KOPT-K1 (cell line): ENCODE measurements at regions not wholly inside any gene's neighbourhood (a gene's known extent, or its start where the extent isn't known, plus 50 kb on each side); places are given as distances from the start of the nearest gene placed in this dataset.

Experiments
- H3K27ac ChIP-seq: fragments of 200-600 bp; sonication (generic); 2 replicates; pipeline ENCODE4 v1.5.1; 2016; ENCODE audit warnings: antibody characterized with exemption, mild to moderate bottlenecking, low read depth, low read length; ENCODE audit not compliant: poor library complexity, severe bottlenecking
- H3K36me3 ChIP-seq: fragments of 200-600 bp; sonication (generic); 2 replicates; pipeline ENCODE4 v1.5.1; 2017; ENCODE audit warnings: antibody characterized with exemption, mild to moderate bottlenecking, low read length, moderate library complexity; ENCODE audit not compliant: insufficient read depth
- H3K9me3 ChIP-seq: fragments of 200-600 bp; sonication (generic); 2 replicates; pipeline ENCODE4 v1.5.1; 2017; ENCODE audit warnings: antibody characterized with exemption, low read length, mild to moderate bottlenecking; ENCODE audit not compliant: insufficient read depth, poor library complexity, severe bottlenecking

GRCh38 chr6:140078561-140079125 is 704.2 kb upstream of the CITED2 start:
- H3K27ac ChIP-seq = no peak overlapping the region
- H3K9me3 ChIP-seq = no peaks in the 10 kb centered on the region
- H3K36me3 ChIP-seq = no peaks in the 10 kb centered on the region

DNA sequence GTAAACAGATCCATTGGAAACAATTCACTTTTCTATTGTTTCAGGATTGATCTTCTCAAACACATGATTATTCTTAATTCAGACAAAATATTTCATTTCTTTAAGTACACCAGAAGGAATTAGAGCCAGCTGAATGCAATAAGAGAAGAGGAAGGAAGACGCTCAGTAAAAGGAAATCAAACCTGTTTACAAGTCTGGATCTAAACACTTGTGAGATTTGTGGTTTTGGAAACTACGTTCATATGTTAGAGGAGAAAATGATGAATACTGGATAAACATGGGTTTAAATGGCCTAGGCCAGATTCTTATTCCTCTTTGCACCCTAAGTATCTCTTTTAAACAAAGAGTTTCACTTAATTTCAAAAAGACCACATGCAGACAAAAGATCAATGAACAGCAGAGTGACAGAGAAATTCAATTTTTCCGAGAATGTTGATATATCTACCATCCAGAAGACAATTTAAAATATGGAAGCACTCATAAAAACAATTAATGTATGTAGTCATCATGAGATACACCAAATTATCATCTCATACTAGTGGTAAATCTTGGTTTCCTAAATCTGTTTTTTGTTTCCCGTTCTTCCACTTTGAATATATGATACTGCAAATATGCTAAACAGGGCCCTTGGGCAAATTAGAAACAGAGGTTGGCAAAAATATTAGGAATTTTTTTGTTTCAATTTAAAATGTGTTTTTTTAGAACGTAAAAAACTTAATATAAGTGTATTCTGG is 703.5 kb upstream of the CITED2 start:
- Histone ChIP-seq H3K27ac (no peak overlapping the region), H3K9me3 (no peaks in the 10 kb centered on the region), H3K36me3 (no peaks in the 10 kb centered on the region)

DNA sequence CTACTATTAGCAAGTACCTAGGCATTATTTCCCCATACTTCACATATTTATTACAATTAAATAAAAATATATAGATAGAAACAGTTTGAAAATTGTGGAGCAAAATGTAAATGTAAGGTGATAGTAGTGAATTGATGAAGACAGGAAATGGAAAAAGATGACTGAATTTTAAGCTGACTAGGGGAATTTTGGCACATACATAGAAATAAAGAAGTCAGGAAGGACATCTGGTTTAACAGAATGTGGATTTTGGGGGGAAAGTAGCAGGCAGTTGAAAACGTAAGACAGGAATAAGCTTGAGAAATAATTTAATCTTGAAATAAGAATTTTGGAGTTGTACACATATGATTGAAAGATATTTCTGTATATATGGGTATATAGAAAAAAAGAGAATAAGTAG is 701.7 kb upstream of the CITED2 start:
- H3K9me3 ChIP-seq = no peaks in the 10 kb centered on the region
- no peaks in the 10 kb centered on the region for H3K36me3 ChIP-seq
- H3K27ac ChIP-seq = no peak overlapping the region

DNA sequence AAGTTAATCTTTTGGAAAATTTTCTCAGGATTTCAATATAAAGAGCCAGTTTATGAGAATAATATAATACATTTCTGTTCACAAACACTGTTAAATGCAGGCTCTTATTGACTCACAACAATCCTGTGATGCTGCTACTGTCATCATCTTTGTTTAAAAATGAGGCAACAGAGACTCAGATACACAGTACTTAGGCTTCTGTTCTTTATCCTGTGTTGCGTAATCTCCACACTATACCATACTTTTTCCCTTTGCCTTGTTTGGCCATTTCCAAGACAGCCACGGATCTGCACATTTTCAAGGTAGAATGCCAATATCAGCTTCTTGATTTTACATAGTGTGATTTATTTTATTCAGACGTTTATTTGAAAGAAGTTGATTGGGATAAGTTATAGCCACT is 699.0 kb upstream of the CITED2 start:
- Histone ChIP-seq H3K27ac (no peak overlapping the region), H3K9me3 (no peaks in the 10 kb centered on the region), H3K36me3 (no peaks in the 10 kb centered on the region)

GRCh38 chr6:140071601-140072062 is 697.2 kb upstream of the CITED2 start:
- no peak overlapping the region for H3K27ac ChIP-seq
- no peaks in the 10 kb centered on the region for H3K9me3 ChIP-seq
- H3K36me3 ChIP-seq = no peaks in the 10 kb centered on the region

DNA sequence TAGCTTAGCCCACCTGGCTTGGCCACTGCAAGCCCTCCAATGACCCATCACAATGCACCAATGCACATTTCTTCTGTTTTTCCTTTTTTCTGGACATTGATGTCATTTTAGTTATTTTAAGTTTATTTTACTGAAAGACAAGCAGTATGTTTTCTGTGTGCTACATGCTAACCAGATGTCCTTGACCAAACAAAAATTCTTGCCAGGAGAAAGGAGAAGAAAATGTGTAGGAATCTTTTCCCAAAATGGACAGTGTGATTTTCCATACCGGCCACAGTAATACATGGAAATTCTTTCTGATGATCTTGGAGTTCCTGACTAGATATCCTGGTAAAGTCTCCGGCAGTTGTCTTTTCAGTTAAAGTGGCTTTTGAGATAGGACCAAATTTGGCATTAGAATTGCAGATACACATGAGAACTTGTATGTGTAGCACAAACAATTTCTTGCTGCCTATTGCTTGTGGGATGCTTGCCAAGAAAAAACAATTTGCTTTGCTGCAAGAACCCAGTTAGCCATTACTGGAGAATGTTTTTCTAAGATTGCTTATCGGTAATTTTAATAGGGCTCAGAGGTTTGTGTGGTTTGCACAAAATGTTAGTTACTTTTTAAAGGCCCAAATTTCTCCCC is 696.5 kb upstream of the CITED2 start:
- Histone ChIP-seq H3K36me3 (no peaks in the 10 kb centered on the region), H3K27ac (no peak overlapping the region), H3K9me3 (no peaks in the 10 kb centered on the region)

GRCh38 chr6:140069576-140069975 is 695.1 kb upstream of the CITED2 start:
- no peaks in the 10 kb centered on the region for H3K36me3 ChIP-seq
- no peak overlapping the region for H3K27ac ChIP-seq
- H3K9me3 ChIP-seq = no peaks in the 10 kb centered on the region

- no peaks in the 10 kb centered on the region for H3K36me3 ChIP-seq
- H3K27ac ChIP-seq = no peak overlapping the region
- H3K9me3 ChIP-seq = no peaks in the 10 kb centered on the region
These were observed 694.4 kb upstream of the CITED2 start for GRCh38 chr6:140068801-140069200.

- H3K27ac ChIP-seq = no peak overlapping the region
- H3K36me3 ChIP-seq = no peaks in the 10 kb centered on the region
- no peaks in the 10 kb centered on the region for H3K9me3 ChIP-seq
These were observed 689.9 kb upstream of the CITED2 start for GRCh38 chr6:140064366-140064765.

DNA sequence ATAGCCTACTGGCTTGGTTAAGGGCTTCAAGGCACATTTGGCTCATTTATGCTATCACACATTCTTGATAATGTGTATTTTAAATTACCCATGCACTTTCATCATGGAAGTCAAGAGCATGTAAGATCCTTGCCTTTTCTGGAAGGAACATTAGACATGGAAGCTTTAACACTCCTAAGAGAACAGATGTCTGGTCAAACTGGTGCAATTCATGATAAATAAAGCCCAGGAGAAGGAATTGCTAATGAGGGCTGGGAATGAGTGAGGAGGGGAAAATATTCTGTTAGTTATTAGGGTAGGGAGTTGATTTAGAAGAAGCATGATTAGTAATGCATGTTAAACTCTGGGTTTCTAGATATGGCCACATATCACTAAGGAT is 688.6 kb upstream of the CITED2 start:
- H3K9me3 ChIP-seq = no peaks in the 10 kb centered on the region
- no peaks in the 10 kb centered on the region for H3K36me3 ChIP-seq
- H3K27ac ChIP-seq = no peak overlapping the region

DNA sequence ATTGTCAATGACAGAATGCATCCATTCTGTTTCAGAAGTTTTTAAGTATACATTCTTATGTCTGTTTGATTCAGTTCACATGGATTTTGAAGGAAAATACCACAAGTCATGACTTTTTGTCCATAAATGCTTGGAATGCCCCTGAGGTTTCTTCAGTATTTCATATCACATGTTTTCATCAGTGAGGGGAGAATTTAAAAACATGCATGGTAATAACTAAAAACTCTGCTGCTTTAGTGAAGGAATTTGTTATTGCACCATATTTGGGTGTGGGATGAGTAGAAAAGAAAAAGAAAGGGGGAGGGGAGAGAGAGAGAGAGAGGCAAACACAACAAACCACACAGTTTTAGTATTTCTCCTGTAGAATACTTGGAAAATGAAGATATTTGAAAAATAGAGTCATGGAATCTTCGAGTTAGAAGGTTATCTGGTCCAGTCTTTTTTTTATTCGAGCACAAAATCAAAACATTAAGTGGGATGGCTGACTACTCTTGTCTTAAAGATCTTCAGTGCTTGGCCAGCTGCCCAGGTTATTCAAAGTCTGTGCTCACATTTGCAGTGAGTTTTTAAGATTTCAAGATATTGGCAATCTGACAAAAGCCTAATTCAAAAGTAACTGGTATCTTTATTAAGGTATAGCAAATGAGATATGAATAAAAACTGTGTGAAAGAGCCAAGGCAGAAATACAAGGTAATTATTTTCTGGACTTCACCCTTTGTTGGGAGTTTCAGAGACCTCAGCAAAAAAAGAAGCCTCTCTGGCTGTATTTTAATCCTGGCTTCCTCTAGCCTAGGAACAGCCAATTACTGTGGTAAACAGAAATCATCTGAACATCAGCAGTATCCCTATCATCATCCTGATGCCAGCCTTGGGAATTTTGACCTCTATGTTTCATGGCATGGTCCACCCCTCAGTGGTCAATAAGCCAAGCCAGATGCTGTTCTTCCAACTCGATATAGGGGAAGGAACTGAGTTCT is 687.9 kb upstream of the CITED2 start:
- Histone ChIP-seq H3K36me3 (no peaks in the 10 kb centered on the region), H3K27ac (no peak overlapping the region), H3K9me3 (no peaks in the 10 kb centered on the region)

GRCh38 chr6:140061110-140062042 is 686.9 kb upstream of the CITED2 start:
- no peaks in the 10 kb centered on the region for H3K9me3 ChIP-seq
- no peaks in the 10 kb centered on the region for H3K36me3 ChIP-seq
- H3K27ac ChIP-seq = no peak overlapping the region

DNA sequence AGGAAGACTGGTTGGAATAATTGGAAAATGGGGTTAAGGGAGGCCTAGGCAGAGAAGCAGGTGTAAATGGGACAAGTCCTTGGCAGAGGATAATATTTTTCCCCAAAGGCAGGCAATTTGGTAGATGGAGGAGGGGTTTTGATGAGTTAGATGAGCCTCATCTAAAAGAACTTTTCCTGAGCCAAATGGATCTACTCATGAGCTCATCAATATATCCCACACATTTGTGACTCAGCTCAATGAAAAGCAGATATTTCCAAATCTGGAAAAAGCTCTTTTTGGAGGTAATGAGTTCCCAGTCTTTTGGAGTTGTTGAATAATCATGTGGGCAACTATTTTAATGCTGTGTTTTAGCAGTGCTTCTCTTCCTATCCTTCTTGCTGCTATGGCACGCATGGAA is 685.5 kb upstream of the CITED2 start:
- no peaks in the 10 kb centered on the region for H3K36me3 ChIP-seq
- no peak overlapping the region for H3K27ac ChIP-seq
- no peaks in the 10 kb centered on the region for H3K9me3 ChIP-seq

GRCh38 chr6:140058863-140059262 is 684.4 kb upstream of the CITED2 start:
- Histone ChIP-seq H3K27ac (no peak overlapping the region), H3K36me3 (no peaks in the 10 kb centered on the region), H3K9me3 (no peaks in the 10 kb centered on the region)
